Gastrocnemius medialis (tissue), 4 donors: ENCODE measurements at regions not wholly inside any gene's neighbourhood (a gene's known extent, or its start where the extent isn't known, plus 50 kb on each side); places are given as distances from the start of the nearest gene placed in this dataset.

Experiments
- POLR2A ChIP-seq, 2 donors: fragments of 450-650 bp; IDR thresholded peaks; one replicate each; pipeline ENCODE4 v1.6.1; 2017; ENCODE audit warnings: antibody characterized with exemption in 2 of 2, mild to moderate bottlenecking in 2 of 2, moderate library complexity in 2 of 2
- TF ChIP-seq, protein P1 (sequence below), 5 experiments: fragments of 450-650 bp in 3 of 5; fragments of 200-600 bp in 2 of 5; sonication (generic) in 2 of 5; IDR thresholded peaks in 4 of 5; conservative IDR thresholded peaks in 1 of 5; 1 replicate in 4 of 5; 2 replicates in 1 of 5; pipeline ENCODE4 v1.5.1; 2016 to 2019; ENCODE audit warnings: antibody characterized with exemption in 5 of 5, mild to moderate bottlenecking in 3 of 5, moderate library complexity in 3 of 5

DNA sequence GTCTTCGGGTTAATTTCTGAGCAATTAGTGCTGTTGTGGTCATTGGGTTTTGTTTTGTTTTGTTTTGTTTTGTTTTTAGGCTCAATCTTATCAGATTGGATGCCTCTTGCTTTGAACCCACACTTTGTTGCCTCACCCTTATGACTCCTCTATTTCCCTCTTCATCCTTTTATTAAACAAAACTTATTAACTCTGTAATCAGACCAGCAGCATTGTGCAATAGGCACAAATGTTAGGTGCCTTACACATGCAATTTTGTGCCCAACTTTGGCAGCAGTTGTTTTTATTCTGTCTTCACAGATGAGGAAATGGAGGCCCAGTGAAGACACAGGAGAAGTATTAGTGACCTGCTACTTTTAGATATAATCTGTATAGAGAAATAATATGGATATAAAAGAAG lies 377.7 kb downstream of the KCNRG start:
- TF ChIP-seq, protein P1, sequence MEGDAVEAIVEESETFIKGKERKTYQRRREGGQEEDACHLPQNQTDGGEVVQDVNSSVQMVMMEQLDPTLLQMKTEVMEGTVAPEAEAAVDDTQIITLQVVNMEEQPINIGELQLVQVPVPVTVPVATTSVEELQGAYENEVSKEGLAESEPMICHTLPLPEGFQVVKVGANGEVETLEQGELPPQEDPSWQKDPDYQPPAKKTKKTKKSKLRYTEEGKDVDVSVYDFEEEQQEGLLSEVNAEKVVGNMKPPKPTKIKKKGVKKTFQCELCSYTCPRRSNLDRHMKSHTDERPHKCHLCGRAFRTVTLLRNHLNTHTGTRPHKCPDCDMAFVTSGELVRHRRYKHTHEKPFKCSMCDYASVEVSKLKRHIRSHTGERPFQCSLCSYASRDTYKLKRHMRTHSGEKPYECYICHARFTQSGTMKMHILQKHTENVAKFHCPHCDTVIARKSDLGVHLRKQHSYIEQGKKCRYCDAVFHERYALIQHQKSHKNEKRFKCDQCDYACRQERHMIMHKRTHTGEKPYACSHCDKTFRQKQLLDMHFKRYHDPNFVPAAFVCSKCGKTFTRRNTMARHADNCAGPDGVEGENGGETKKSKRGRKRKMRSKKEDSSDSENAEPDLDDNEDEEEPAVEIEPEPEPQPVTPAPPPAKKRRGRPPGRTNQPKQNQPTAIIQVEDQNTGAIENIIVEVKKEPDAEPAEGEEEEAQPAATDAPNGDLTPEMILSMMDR (IDR thresholded peaks at IDR 0.05 in 4 of 5, conservative IDR thresholded peaks at IDR 0.05 in 1 of 5) = no peak
- no peak for TF ChIP-seq POLR2A (IDR thresholded peaks at IDR 0.05)
